ENCODE measurements at regions not wholly inside any gene's neighbourhood (a gene's known extent, or its start where the extent isn't known, plus 50 kb on each side); places are given as distances from the start of the nearest gene placed in this dataset.

DNA sequence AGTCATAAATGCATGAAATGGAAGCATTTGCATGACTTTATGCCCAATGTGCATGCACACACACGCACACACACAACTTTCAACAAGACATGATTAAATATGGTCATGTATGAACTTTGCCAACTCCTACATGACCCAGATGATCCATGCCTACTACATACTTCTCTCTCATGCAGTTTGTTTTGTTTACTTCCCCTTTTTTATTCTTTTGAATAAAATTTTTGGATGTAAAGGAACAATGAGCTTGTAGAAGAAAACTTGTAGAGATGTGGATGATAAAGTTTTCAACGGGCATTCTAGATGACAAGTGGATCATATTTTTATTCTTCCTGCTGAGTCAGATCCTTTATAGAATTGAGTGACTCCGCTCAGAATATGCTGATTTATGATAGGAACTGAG, 50.8 kb upstream of the AIG1 start:
- ChIA-PET POLR2A (no interaction called here), CTCF (interaction anchor here (1.4 kb wide), 1 partner anchor 17 kb away, joined by 4 read pairs; no protein-coding TSS in a partner anchor)
- no peak for DNase-seq (ENCODE audit: extremely low spot score)
- no peak for TF ChIP-seq CTCF (IDR thresholded peaks at IDR 0.05; ENCODE audit: control extremely low read depth, extremely low read depth, low read depth, missing control alignments)

Measured in GM10248 (cell line).